ENCODE measurements at regions not wholly inside any gene's neighbourhood (a gene's known extent, or its start where the extent isn't known, plus 50 kb on each side); places are given as distances from the start of the nearest gene placed in this dataset.

DNA sequence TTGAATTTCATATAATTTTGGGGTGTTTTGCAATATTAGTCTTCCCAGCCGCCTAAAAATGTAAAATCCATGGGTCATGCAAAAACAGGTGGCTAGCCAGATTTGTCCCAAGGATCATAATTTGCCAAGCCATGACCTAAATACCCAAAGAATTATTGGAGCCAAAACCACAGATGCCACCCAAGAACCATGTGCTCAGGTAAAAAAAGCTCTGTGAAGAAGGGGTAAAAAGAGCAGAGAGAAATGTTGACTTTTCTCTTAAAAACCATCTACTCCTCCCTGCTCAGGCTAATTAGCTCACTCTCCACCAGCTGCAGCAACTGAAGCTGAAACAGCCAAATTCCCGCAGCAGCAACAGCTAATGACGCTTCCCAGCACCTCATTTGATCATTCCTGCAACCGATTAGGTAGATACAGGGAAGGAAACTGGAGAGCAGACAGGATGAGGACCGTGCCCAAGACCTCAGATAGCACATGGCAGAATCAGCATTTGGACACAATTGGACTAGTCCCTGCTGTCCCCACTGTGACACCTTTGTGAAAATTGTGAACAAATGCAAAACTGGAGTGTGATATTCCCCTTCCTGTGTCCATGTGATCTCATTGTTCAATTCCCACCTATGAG is 107.9 kb upstream of the NXT1 start:
- no peak for TF ChIP-seq SUZ12 (IDR thresholded peaks at IDR 0.05; ENCODE audit: extremely low read depth, insufficient read depth, insufficient read length)
- TF ChIP-seq YY1 (IDR thresholded peaks at IDR 0.05; ENCODE audit: insufficient read depth, insufficient read length): no peak
